Dedifferentiated amniotic fluid mesenchymal stem cell (primary cell): ENCODE measurements at regions not wholly inside any gene's neighbourhood (a gene's known extent, or its start where the extent isn't known, plus 50 kb on each side); places are given as distances from the start of the nearest gene placed in this dataset.

Experiments
- DNase-seq: peaks from one replicate; pipeline ENCODE4 v3.0.0-alpha.2; 2016; ENCODE audit errors: extremely low spot score

- DNase-seq = no peak
These were observed 95.9 kb upstream of the STX18 start for GRCh38 chr4:4637710-4638109.

- no peak for DNase-seq
These were observed 91.6 kb upstream of the STX18 start for GRCh38 chr4:4633431-4633830.

GRCh38 chr4:4631150-4631549 lies 89.3 kb upstream of the STX18 start:
- DNase-seq = no peak

- no peak for DNase-seq
These were observed 86.1 kb upstream of the STX18 start for GRCh38 chr4:4627906-4628305.

GRCh38 chr4:4627111-4627510 lies 85.3 kb upstream of the STX18 start:
- DNase-seq = no peak

GRCh38 chr4:4625488-4625887 lies 83.6 kb upstream of the STX18 start:
- DNase-seq = no peak

- no peak for DNase-seq
These were observed 82.5 kb upstream of the STX18 start for GRCh38 chr4:4624276-4624897.

- DNase-seq = no peak
These were observed 78.0 kb upstream of the STX18 start for GRCh38 chr4:4619821-4620220.

GRCh38 chr4:4618847-4619246 lies 77.0 kb upstream of the STX18 start:
- no peak for DNase-seq

GRCh38 chr4:4614925-4615678 lies 73.3 kb upstream of the STX18 start:
- DNase-seq = peak; percentile 58

- DNase-seq = no peak
These were observed 71.9 kb upstream of the STX18 start for GRCh38 chr4:4613641-4614286.

GRCh38 chr4:4613126-4613465 lies 71.2 kb upstream of the STX18 start:
- no peak for DNase-seq

- DNase-seq = no peak
These were observed 68.8 kb upstream of the STX18 start for GRCh38 chr4:4610672-4611071.

GRCh38 chr4:4609622-4610334 lies 67.9 kb upstream of the STX18 start:
- no peak for DNase-seq

GRCh38 chr4:4608214-4608537 lies 66.3 kb upstream of the STX18 start:
- no peak for DNase-seq

GRCh38 chr4:4607336-4608213 lies 65.7 kb upstream of the STX18 start:
- no peak for DNase-seq

GRCh38 chr4:4606321-4606720 lies 64.5 kb upstream of the STX18 start:
- no peak for DNase-seq

GRCh38 chr4:4605849-4606248 lies 64.0 kb upstream of the STX18 start:
- no peak for DNase-seq

GRCh38 chr4:4603592-4603991 lies 61.7 kb upstream of the STX18 start:
- DNase-seq = no peak

- DNase-seq = no peak
These were observed 61.2 kb upstream of the STX18 start for GRCh38 chr4:4603067-4603466.

GRCh38 chr4:4602468-4602867 lies 60.6 kb upstream of the STX18 start:
- no peak for DNase-seq
